Astrocyte of the spinal cord (primary cell): ENCODE measurements at regions not wholly inside any gene's neighbourhood (a gene's known extent, or its start where the extent isn't known, plus 50 kb on each side); places are given as distances from the start of the nearest gene placed in this dataset.

Source experiments
- DNase-seq: peaks from one replicate; pipeline ENCODE4 v3.0.0; 2011; ENCODE audit warnings: low read depth, low spot score
- H3K4me3 ChIP-seq: 2 replicates; pipeline ENCODE4 v1.5.1; 2011; ENCODE audit warnings: low read depth, mild to moderate bottlenecking, low read length, moderate library complexity
- CTCF ChIP-seq: IDR thresholded peaks from 2 replicates; pipeline ENCODE4 v1.5.1; 2012; ENCODE audit warnings: low read depth, mild to moderate bottlenecking, low read length, inconsistent platforms
- in situ Hi-C: cut with HindIII; loops from 2 replicates; pipeline ENCODE4 v1.10.0; 2017; ENCODE audit warnings: low sequenced_read_pairs

- TF ChIP-seq CTCF = no peak
- DNase-seq = no peak
- no peak overlapping the region for H3K4me3 ChIP-seq
Measured at GRCh38 chr12:67748743-67749040, 100.1 kb downstream of the DYRK2 start.

GRCh38 chr12:67750513-67751183, 102.1 kb downstream of the DYRK2 start:
- in situ Hi-C loops = no loop called here
- no peak for TF ChIP-seq CTCF
- no peak overlapping the region for H3K4me3 ChIP-seq
- DNase-seq = no peak

More at GRCh38 chr12:67748743-67749040, 100.1 kb downstream of the DYRK2 start:
- in situ Hi-C loops = no loop called here

GRCh38 chr12:67751381-67751928, 102.9 kb downstream of the DYRK2 start:
- in situ Hi-C loops = no loop called here
- no peak overlapping the region for H3K4me3 ChIP-seq
- DNase-seq = no peak
- TF ChIP-seq CTCF = no peak

GRCh38 chr12:67752226-67752732, 103.7 kb downstream of the DYRK2 start:
- in situ Hi-C loops = no loop called here
- DNase-seq = no peak
- no peak for TF ChIP-seq CTCF
- H3K4me3 ChIP-seq = no peak overlapping the region

- in situ Hi-C loops = no loop called here
- DNase-seq = no peak
- TF ChIP-seq CTCF = no peak
- H3K4me3 ChIP-seq = no peak overlapping the region
Measured at GRCh38 chr12:67754933-67755697, 106.6 kb downstream of the DYRK2 start.

- TF ChIP-seq CTCF = no peak
- no peak overlapping the region for H3K4me3 ChIP-seq
- DNase-seq = no peak
- in situ Hi-C loops = no loop called here
Measured at GRCh38 chr12:67757651-67758050, 109.1 kb downstream of the DYRK2 start.
